RWPE2 (cell line): ENCODE measurements at regions not wholly inside any gene's neighbourhood (a gene's known extent, or its start where the extent isn't known, plus 50 kb on each side); places are given as distances from the start of the nearest gene placed in this dataset.

ENCODE experiments used
- ATAC-seq: fragments of 200-7000 bp; cut with Tn5 transposase; 3 replicates; pipeline ENCODE4 v1.9.1; 2021; ENCODE audit warnings: low read depth
- DNase-seq: peaks from one replicate; pipeline ENCODE4 v3.0.0-alpha.2; 2020; ENCODE audit warnings: low spot score
- H3K27ac ChIP-seq: fragments of 450-650 bp; 2 replicates; pipeline ENCODE4 v1.5.1; 2017; ENCODE audit warnings: mild to moderate bottlenecking; ENCODE audit not compliant: poor library complexity, severe bottlenecking
- H3K27me3 ChIP-seq: fragments of 250-450 bp; sonication (Bioruptor Pico); 2 replicates; pipeline ENCODE4 v1.5.1; 2021; ENCODE audit warnings: mild to moderate bottlenecking, moderate library complexity; ENCODE audit not compliant: insufficient read depth, poor library complexity, severe bottlenecking
- H3K36me3 ChIP-seq: fragments of 250-450 bp; sonication (Bioruptor Pico); 2 replicates; pipeline ENCODE4 v1.5.1; 2020; ENCODE audit warnings: low read depth, mild to moderate bottlenecking, moderate library complexity
- H3K4me1 ChIP-seq: fragments of 250-450 bp; sonication (Bioruptor Pico); 2 replicates; pipeline ENCODE4 v1.5.1; 2021; ENCODE audit warnings: mild to moderate bottlenecking, moderate library complexity; ENCODE audit not compliant: insufficient read depth, poor library complexity, severe bottlenecking
- H3K4me3 ChIP-seq: fragments of 250-450 bp; sonication (Bioruptor Pico); 2 replicates; pipeline ENCODE4 v1.5.1; 2021; ENCODE audit warnings: mild to moderate bottlenecking, moderate library complexity; ENCODE audit not compliant: severe bottlenecking
- H3K9me3 ChIP-seq: fragments of 250-450 bp; sonication (Bioruptor Pico); 2 replicates; pipeline ENCODE4 v1.5.1; 2021; ENCODE audit warnings: mild to moderate bottlenecking, moderate library complexity; ENCODE audit not compliant: severe bottlenecking
- TF ChIP-seq, protein P1 (sequence below): fragments of 450-650 bp; IDR thresholded peaks from one replicate; pipeline ENCODE4 v1.5.1; 2017; ENCODE audit warnings: mild to moderate bottlenecking, moderate library complexity; ENCODE audit not compliant: poor library complexity, severe bottlenecking

DNA sequence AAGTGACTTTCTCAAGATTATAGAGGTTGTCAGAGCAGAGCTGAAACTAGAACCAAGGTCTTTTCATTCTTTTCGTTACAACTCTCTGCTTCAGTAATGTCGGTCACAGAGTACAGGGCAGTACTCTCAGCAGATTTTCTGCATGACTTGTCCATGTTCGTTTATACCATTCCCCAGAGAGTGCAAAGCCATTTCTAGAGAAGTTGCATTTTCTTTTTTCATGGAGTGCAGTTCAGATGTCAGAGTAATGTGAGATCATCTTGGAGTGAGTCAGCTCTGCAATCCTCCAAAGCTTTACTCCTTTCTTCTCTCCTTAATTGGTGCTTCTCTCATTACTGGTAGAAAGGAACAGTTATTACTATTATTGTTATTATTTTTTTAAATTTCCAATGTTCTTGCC lies 115.6 kb upstream of the B3GAT2 start:
- Histone ChIP-seq H3K4me1 (no peaks in the 10 kb centered on the region), H3K27ac (no peak overlapping the region), H3K36me3 (no peaks in the 10 kb centered on the region), H3K4me3 (no peak overlapping the region), H3K9me3 (no peaks in the 10 kb centered on the region), H3K27me3 (no peaks in the 10 kb centered on the region)
- DNase-seq (no peak), ATAC-seq (no peak)
- TF ChIP-seq, protein P1, sequence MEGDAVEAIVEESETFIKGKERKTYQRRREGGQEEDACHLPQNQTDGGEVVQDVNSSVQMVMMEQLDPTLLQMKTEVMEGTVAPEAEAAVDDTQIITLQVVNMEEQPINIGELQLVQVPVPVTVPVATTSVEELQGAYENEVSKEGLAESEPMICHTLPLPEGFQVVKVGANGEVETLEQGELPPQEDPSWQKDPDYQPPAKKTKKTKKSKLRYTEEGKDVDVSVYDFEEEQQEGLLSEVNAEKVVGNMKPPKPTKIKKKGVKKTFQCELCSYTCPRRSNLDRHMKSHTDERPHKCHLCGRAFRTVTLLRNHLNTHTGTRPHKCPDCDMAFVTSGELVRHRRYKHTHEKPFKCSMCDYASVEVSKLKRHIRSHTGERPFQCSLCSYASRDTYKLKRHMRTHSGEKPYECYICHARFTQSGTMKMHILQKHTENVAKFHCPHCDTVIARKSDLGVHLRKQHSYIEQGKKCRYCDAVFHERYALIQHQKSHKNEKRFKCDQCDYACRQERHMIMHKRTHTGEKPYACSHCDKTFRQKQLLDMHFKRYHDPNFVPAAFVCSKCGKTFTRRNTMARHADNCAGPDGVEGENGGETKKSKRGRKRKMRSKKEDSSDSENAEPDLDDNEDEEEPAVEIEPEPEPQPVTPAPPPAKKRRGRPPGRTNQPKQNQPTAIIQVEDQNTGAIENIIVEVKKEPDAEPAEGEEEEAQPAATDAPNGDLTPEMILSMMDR: no peak

DNA sequence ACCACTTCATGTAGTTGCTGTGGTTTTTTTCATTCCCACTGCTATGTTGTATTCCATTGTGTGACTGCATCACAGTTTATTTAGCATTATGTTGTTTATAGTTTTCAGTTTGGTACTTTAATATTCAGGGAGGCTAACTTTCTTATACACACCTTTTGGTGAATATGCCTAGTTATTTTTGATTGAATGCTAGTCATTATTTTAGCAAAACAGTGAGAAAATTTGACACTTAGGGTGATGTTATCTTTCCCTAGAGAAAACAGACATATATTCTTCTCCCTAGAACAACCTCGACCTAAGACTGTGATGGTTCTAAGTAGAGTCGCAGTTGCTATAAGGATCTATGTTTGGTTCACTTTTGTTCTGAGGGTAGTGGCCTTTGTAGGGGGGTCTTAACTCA lies 120.8 kb upstream of the B3GAT2 start:
- Histone ChIP-seq H3K4me1 (no peaks in the 10 kb centered on the region), H3K9me3 (no peaks in the 10 kb centered on the region), H3K36me3 (no peaks in the 10 kb centered on the region), H3K27ac (no peak overlapping the region), H3K4me3 (no peak overlapping the region), H3K27me3 (no peaks in the 10 kb centered on the region)
- DNase-seq (no peak), ATAC-seq (no peak)
- TF ChIP-seq, protein P1: no peak

DNA sequence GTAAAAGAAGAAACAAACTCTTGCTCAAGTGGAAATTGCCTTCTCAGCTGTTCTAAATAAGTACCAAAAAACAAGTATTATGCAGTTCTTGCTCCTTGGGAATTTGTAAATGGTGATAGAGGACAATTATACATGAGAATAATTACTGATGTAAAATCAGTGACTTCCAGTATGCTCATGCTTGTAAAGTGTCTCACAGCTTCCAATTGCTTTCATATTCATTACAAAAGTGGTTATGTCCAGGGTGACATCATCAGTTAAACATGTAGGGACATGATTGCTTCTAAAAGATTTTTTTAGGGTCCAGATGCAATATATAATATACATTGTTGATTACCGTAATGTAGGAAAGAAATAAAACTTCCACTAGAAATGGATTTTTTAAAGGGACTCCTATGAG lies 122.8 kb upstream of the B3GAT2 start:
- no peaks in the 10 kb centered on the region for H3K27me3 ChIP-seq
- H3K27ac ChIP-seq: no peak overlapping the region
- H3K4me1 ChIP-seq: no peaks in the 10 kb centered on the region
- H3K36me3 ChIP-seq: no peaks in the 10 kb centered on the region
- DNase-seq (no peak), ATAC-seq (no peak)
- TF ChIP-seq, protein P1: no peak
- H3K4me3 ChIP-seq: no peak overlapping the region
- no peaks in the 10 kb centered on the region for H3K9me3 ChIP-seq

DNA sequence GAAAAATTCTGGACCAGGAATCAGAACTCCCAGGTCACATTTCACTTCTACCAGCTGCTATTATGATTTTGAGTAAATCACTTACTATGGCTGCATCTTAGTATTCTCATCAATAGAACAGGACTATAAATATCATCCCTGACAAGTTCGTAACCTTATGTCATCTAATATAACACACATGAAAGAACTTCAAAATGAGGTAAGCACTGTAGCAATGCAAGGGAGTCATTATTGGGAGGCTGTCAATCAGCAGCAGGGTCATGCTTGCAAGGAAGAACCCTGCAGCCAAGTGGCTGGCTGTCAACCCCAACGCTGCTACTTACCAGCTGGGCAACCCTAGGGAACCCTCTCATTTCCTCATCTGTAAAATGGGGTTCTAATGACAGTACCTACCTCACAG lies 123.3 kb upstream of the B3GAT2 start:
- DNase-seq (no peak), ATAC-seq (no peak)
- H3K27ac ChIP-seq: no peak overlapping the region
- H3K27me3 ChIP-seq: no peaks in the 10 kb centered on the region
- H3K4me1 ChIP-seq: no peaks in the 10 kb centered on the region
- no peaks in the 10 kb centered on the region for H3K9me3 ChIP-seq
- H3K36me3 ChIP-seq: no peaks in the 10 kb centered on the region
- no peak overlapping the region for H3K4me3 ChIP-seq
- TF ChIP-seq, protein P1: no peak

DNA sequence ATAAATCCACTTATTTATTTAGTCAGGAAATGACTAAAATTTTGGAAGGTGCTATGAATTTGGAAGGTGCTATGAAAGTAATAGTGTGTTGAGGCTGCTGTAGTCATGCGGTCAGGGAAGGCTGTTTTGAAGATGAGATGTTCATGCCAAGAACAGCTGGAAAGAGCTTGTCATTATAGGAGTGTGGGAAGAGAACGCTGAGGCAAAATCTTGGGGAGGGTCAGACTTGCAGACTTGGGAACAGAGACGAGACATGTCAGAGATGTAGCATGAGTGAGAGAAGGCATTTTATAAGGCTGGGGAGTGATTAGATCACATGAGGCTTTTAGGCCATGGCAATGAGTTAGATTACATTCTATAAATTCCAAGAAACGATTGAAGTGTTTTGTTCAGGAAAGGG lies 124.0 kb upstream of the B3GAT2 start:
- Histone ChIP-seq H3K27me3 (no peaks in the 10 kb centered on the region), H3K4me3 (no peak overlapping the region), H3K9me3 (no peaks in the 10 kb centered on the region), H3K4me1 (no peaks in the 10 kb centered on the region), H3K36me3 (no peaks in the 10 kb centered on the region), H3K27ac (no peak overlapping the region)
- TF ChIP-seq, protein P1: no peak
- ATAC-seq (no peak), DNase-seq (no peak)
